AG04450 (cell line): ENCODE measurements at regions not wholly inside any gene's neighbourhood (a gene's known extent, or its start where the extent isn't known, plus 50 kb on each side); places are given as distances from the start of the nearest gene placed in this dataset.

ENCODE experiments used
- CTCF ChIA-PET: fragments of 300-600, 350-600 bp; formaldehyde crosslinking; extraction: SDS; loops from one replicate; lab custom pipeline; 2022; ENCODE audit warnings: antibody characterized with exemption, inconsistent platforms; lab: Charles Lee
- POLR2A ChIA-PET: fragments of 350-600 bp; formaldehyde crosslinking; extraction: SDS; loops from one replicate; lab custom pipeline; 2021; ENCODE audit warnings: antibody characterized with exemption, inconsistent platforms; lab: Yijun Ruan, JAX
- DNase-seq: peaks from one replicate; pipeline ENCODE4 v3.0.0-alpha.2; 2011; ENCODE audit warnings: low read depth, low spot score
- H3K27ac ChIP-seq: one replicate; pipeline ENCODE4 v1.5.1; 2012; ENCODE audit warnings: low read depth, low read length, control low read depth
- H3K27me3 ChIP-seq: one replicate; pipeline ENCODE4 v1.6.0; 2012; ENCODE audit warnings: low read length; ENCODE audit not compliant: control insufficient read depth, insufficient read depth
- H3K4me3 ChIP-seq: 2 replicates; pipeline ENCODE4 v1.5.1; 2011; ENCODE audit warnings: mild to moderate bottlenecking, low read depth, low read length, control low read depth
- H3K9me3 ChIP-seq: 2 replicates; pipeline ENCODE4 v1.5.1; 2012; ENCODE audit warnings: low read length; ENCODE audit not compliant: control insufficient read depth, insufficient read depth
- TF ChIP-seq, protein P1 (sequence below): IDR thresholded peaks from 2 replicates; pipeline ENCODE4 v1.5.1; 2011; ENCODE audit warnings: low read depth, low read length, control low read depth, inconsistent platforms

DNA sequence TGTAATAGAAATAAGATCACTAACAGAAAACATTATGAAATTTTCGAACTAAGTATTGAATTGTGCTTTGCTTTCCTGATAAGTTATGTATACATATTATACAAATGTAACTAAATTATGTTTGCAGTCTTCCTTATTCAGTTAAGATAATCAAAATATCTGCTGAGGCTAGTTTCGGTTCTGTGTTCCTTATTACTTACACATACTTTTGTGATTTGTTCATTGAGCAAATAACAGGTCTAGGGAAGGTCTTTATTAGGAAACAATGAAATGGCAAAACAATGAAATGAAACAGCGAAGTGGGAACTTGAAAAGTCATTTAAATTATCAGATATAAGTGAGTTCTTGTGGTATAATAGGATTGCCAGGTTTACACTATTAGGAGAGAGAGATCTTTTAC is 352.4 kb downstream of the GRIA2 start:
- Histone ChIP-seq H3K4me3 (no peak overlapping the region), H3K27ac (no peak overlapping the region), H3K27me3 (no peaks in the 10 kb centered on the region), H3K9me3 (peaks cover 14% of the 10 kb centered on the region)
- CTCF ChIA-PET: no interaction called here
- POLR2A ChIA-PET: no interaction called here
- DNase-seq: no peak
- TF ChIP-seq, protein P1, sequence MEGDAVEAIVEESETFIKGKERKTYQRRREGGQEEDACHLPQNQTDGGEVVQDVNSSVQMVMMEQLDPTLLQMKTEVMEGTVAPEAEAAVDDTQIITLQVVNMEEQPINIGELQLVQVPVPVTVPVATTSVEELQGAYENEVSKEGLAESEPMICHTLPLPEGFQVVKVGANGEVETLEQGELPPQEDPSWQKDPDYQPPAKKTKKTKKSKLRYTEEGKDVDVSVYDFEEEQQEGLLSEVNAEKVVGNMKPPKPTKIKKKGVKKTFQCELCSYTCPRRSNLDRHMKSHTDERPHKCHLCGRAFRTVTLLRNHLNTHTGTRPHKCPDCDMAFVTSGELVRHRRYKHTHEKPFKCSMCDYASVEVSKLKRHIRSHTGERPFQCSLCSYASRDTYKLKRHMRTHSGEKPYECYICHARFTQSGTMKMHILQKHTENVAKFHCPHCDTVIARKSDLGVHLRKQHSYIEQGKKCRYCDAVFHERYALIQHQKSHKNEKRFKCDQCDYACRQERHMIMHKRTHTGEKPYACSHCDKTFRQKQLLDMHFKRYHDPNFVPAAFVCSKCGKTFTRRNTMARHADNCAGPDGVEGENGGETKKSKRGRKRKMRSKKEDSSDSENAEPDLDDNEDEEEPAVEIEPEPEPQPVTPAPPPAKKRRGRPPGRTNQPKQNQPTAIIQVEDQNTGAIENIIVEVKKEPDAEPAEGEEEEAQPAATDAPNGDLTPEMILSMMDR: no peak

DNA sequence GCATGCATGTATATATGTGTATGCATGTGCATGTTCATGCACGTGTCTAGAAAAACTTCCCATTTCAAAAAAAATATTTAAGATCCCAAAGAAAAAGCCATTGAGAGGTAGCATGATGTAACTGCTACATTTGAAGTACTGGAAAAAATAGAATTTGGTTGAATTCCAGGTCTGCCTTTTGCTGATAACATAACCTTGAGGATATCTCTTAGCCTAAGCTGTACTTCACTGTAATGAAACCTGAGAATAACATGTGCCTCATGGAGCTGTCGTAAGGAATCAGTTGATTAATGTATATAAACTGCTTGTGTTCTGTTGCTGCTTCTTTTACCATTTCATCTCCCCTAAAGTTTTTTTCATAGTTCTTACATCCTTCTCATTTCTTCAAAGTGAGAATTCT is 351.8 kb downstream of the GRIA2 start:
- ChIA-PET POLR2A (no interaction called here), CTCF (no interaction called here)
- no peak overlapping the region for H3K27ac ChIP-seq
- no peak overlapping the region for H3K4me3 ChIP-seq
- no peaks in the 10 kb centered on the region for H3K27me3 ChIP-seq
- TF ChIP-seq, protein P1: no peak
- peaks cover 14% of the 10 kb centered on the region for H3K9me3 ChIP-seq
- DNase-seq: no peak

DNA sequence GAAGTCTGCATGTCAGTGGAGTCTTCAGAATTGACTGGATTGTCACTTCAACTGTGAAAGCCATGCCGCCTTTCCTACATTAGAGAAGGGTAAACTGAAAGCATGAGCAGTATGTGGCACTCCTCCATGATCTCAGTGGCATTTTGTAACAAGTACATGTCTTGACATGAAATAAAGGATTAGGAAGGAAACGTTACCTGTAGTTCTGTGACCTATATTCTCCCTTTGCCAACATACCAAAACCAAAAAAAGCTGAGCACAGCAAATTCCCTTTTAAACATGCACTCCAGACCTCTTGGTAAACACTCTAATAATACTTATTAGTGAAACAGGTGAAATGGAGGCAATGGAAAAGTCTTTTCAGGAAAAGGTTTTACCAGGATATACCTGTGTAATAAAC is 344.2 kb downstream of the GRIA2 start:
- H3K27ac ChIP-seq: no peak overlapping the region
- CTCF ChIA-PET: no interaction called here
- POLR2A ChIA-PET: no interaction called here
- DNase-seq: no peak
- H3K27me3 ChIP-seq: no peaks in the 10 kb centered on the region
- no peak overlapping the region for H3K4me3 ChIP-seq
- TF ChIP-seq, protein P1: no peak
- H3K9me3 ChIP-seq: no peaks in the 10 kb centered on the region

DNA sequence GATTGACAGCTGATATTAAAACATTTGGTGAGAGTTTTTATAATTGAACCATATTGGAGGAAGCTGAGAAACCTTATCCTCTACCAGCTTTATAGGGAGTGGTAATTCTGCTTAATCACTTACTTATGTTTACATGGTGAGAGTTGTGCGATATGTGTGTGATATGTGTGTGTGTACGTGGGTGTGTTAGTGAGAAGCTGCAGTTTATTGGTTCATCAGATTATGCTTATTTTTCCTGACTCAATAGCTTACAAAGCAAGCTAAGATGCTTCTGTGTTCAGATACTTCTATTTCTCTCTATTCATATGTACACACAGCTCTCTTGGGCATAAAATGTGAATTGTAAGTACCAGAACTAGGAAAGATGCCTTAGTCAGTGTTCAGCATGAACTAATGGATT is 343.7 kb downstream of the GRIA2 start:
- Histone ChIP-seq H3K27ac (no peak overlapping the region), H3K27me3 (no peaks in the 10 kb centered on the region), H3K9me3 (no peaks in the 10 kb centered on the region), H3K4me3 (no peak overlapping the region)
- ChIA-PET POLR2A (no interaction called here), CTCF (no interaction called here)
- DNase-seq: no peak
- TF ChIP-seq, protein P1: no peak

DNA sequence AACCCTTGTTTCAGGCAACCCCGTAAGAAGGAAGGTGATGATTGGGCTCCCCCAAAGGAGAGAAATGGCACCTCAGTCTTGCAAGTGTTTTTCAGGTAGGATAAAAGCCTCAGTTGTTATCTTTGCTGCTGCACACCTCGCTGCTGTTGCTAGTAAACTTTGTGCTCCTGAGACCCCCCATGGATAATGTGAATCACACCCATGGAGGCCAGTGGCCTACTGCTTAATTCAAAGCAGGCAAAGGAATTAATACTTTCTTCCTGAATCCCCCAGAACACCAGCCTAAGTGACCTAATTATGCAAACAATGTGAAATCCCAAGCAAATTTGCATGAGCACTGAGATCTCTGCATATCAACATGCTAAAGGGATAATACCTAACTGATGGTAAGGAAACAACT is 337.5 kb downstream of the GRIA2 start:
- Histone ChIP-seq H3K9me3 (no peaks in the 10 kb centered on the region), H3K27me3 (no peaks in the 10 kb centered on the region), H3K4me3 (no peak overlapping the region), H3K27ac (no peak overlapping the region)
- ChIA-PET CTCF (no interaction called here), POLR2A (no interaction called here)
- TF ChIP-seq, protein P1: no peak
- no peak for DNase-seq
